Parathyroid adenoma (tissue), 2 donors: ENCODE measurements at regions not wholly inside any gene's neighbourhood (a gene's known extent, or its start where the extent isn't known, plus 50 kb on each side); places are given as distances from the start of the nearest gene placed in this dataset.

Source experiments
- H2AFZ ChIP-seq: fragments of 300-600 bp; sonication (generic); one replicate; pipeline ENCODE4 v1.7.0; 2017; ENCODE audit warnings: antibody characterized with exemption, mild to moderate bottlenecking
- H3K27ac ChIP-seq: fragments of 300-600 bp; sonication (generic); one replicate; pipeline ENCODE4 v1.7.0; 2017
- H3K27me3 ChIP-seq: fragments of 300-600 bp; sonication (generic); one replicate; pipeline ENCODE4 v1.7.0; 2017; ENCODE audit warnings: low read length; ENCODE audit not compliant: control insufficient read depth, insufficient read depth
- H3K36me3 ChIP-seq: fragments of 300-600 bp; sonication (generic); one replicate; pipeline ENCODE4 v1.7.0; 2017; ENCODE audit warnings: low read length; ENCODE audit not compliant: control insufficient read depth, insufficient read depth
- H3K4me1 ChIP-seq: fragments of 300-600 bp; sonication (generic); one replicate; pipeline ENCODE4 v1.7.0; 2017; ENCODE audit warnings: control low read depth
- H3K4me2 ChIP-seq: fragments of 300-600 bp; sonication (generic); one replicate; pipeline ENCODE4 v1.7.0; 2017; ENCODE audit warnings: low read length
- H3K4me3 ChIP-seq: fragments of 300-600 bp; sonication (generic); one replicate; pipeline ENCODE4 v1.7.0; 2017; ENCODE audit warnings: low read depth, low read length
- H3K79me2 ChIP-seq: fragments of 300-600 bp; sonication (generic); one replicate; pipeline ENCODE4 v1.7.0; 2017; ENCODE audit warnings: control low read depth
- H3K9ac ChIP-seq: fragments of 300-600 bp; sonication (generic); one replicate; pipeline ENCODE4 v1.7.0; 2017; ENCODE audit warnings: mild to moderate bottlenecking
- H3K9me3 ChIP-seq: fragments of 300-600 bp; sonication (generic); one replicate; pipeline ENCODE4 v1.7.0; 2017; ENCODE audit warnings: low read length; ENCODE audit not compliant: control insufficient read depth
- CTCF ChIP-seq: fragments of 300-600 bp; sonication (generic); IDR thresholded peaks from one replicate; pipeline ENCODE4 v1.7.0; 2017; ENCODE audit warnings: antibody characterized with exemption, mild to moderate bottlenecking
- donor health status: primary hyperparathyroidism.

GRCh38 chr14:42145766-42146165 lies 539.1 kb downstream of the LRFN5 start:
- TF ChIP-seq CTCF, result no peak
- Histone ChIP-seq H3K36me3 (no peaks in the 10 kb centered on the region), H3K4me1 (no peaks in the 10 kb centered on the region), H3K4me3 (no peak overlapping the region), H3K4me2 (no peak overlapping the region), H3K9me3 (no peaks in the 10 kb centered on the region), H2AFZ (no peak overlapping the region), H3K9ac (no peak overlapping the region), H3K27ac (no peak overlapping the region), H3K79me2 (no peaks in the 10 kb centered on the region), H3K27me3 (no peaks in the 10 kb centered on the region)

GRCh38 chr14:42143114-42143513 lies 536.4 kb downstream of the LRFN5 start:
- no peaks in the 10 kb centered on the region for H3K27me3 ChIP-seq
- H3K79me2 ChIP-seq, result no peaks in the 10 kb centered on the region
- no peak overlapping the region for H2AFZ ChIP-seq
- H3K36me3 ChIP-seq, result no peaks in the 10 kb centered on the region
- no peak overlapping the region for H3K4me2 ChIP-seq
- no peaks in the 10 kb centered on the region for H3K9me3 ChIP-seq
- no peak overlapping the region for H3K9ac ChIP-seq
- H3K4me3 ChIP-seq, result no peak overlapping the region
- no peak for TF ChIP-seq CTCF
- H3K4me1 ChIP-seq, result no peaks in the 10 kb centered on the region
- H3K27ac ChIP-seq, result no peak overlapping the region

- Histone ChIP-seq H3K4me2 (no peak overlapping the region), H3K36me3 (no peaks in the 10 kb centered on the region), H2AFZ (no peak overlapping the region), H3K4me1 (no peaks in the 10 kb centered on the region), H3K79me2 (no peaks in the 10 kb centered on the region), H3K27ac (no peak overlapping the region), H3K9ac (no peak overlapping the region), H3K27me3 (no peaks in the 10 kb centered on the region), H3K4me3 (no peak overlapping the region), H3K9me3 (no peaks in the 10 kb centered on the region)
- no peak for TF ChIP-seq CTCF
Measured at GRCh38 chr14:42141328-42141727, 534.7 kb downstream of the LRFN5 start.

- Histone ChIP-seq H3K27me3 (no peaks in the 10 kb centered on the region), H3K9me3 (no peaks in the 10 kb centered on the region), H2AFZ (no peak overlapping the region), H3K27ac (no peak overlapping the region), H3K4me3 (no peak overlapping the region), H3K9ac (no peak overlapping the region), H3K79me2 (no peaks in the 10 kb centered on the region), H3K4me2 (no peak overlapping the region), H3K36me3 (no peaks in the 10 kb centered on the region), H3K4me1 (no peaks in the 10 kb centered on the region)
- TF ChIP-seq CTCF, result no peak
Measured at GRCh38 chr14:42140831-42141279, 534.2 kb downstream of the LRFN5 start.

GRCh38 chr14:42140001-42140400 lies 533.3 kb downstream of the LRFN5 start:
- no peaks in the 10 kb centered on the region for H3K36me3 ChIP-seq
- H3K79me2 ChIP-seq, result no peaks in the 10 kb centered on the region
- no peaks in the 10 kb centered on the region for H3K27me3 ChIP-seq
- H3K9me3 ChIP-seq, result no peaks in the 10 kb centered on the region
- H3K27ac ChIP-seq, result no peak overlapping the region
- H2AFZ ChIP-seq, result no peak overlapping the region
- H3K9ac ChIP-seq, result no peak overlapping the region
- H3K4me1 ChIP-seq, result no peaks in the 10 kb centered on the region
- H3K4me2 ChIP-seq, result no peak overlapping the region
- H3K4me3 ChIP-seq, result no peak overlapping the region
- no peak for TF ChIP-seq CTCF
